C4-2B (cell line): ENCODE measurements at regions not wholly inside any gene's neighbourhood (a gene's known extent, or its start where the extent isn't known, plus 50 kb on each side); places are given as distances from the start of the nearest gene placed in this dataset.

Experiments
- H3K27ac ChIP-seq: fragments of 450-650 bp; 2 replicates; pipeline ENCODE4 v1.5.1; 2017
- ZFX ChIP-seq: fragments of 450-650 bp; IDR thresholded peaks from 2 replicates; pipeline ENCODE4 v1.6.1; 2017
- TF ChIP-seq, protein P1 (sequence below): fragments of 450-650 bp; conservative IDR thresholded peaks from 2 replicates; pipeline ENCODE4 v1.5.1; 2017; ENCODE audit warnings: mild to moderate bottlenecking

DNA sequence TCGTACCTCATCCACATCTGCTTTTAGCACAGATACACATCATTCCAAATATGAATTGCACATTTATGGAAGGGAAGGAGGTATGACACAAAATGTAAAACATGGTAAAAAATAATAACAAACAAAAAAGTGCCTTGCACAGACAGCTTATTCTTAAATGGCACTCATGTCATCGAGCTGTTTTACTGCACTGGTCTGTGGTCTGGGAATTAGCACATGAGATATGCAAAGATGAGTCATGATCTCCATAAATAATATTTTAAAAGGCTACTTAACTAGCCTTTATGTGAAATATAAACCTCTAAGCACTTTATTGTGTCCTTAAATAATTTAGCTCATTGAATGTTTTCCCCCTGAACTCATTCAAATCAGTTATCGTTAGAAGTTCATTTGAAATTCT, 142.2 kb upstream of the ZNF385D start:
- TF ChIP-seq ZFX, result no peak
- TF ChIP-seq, protein P1, sequence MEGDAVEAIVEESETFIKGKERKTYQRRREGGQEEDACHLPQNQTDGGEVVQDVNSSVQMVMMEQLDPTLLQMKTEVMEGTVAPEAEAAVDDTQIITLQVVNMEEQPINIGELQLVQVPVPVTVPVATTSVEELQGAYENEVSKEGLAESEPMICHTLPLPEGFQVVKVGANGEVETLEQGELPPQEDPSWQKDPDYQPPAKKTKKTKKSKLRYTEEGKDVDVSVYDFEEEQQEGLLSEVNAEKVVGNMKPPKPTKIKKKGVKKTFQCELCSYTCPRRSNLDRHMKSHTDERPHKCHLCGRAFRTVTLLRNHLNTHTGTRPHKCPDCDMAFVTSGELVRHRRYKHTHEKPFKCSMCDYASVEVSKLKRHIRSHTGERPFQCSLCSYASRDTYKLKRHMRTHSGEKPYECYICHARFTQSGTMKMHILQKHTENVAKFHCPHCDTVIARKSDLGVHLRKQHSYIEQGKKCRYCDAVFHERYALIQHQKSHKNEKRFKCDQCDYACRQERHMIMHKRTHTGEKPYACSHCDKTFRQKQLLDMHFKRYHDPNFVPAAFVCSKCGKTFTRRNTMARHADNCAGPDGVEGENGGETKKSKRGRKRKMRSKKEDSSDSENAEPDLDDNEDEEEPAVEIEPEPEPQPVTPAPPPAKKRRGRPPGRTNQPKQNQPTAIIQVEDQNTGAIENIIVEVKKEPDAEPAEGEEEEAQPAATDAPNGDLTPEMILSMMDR, result no peak

DNA sequence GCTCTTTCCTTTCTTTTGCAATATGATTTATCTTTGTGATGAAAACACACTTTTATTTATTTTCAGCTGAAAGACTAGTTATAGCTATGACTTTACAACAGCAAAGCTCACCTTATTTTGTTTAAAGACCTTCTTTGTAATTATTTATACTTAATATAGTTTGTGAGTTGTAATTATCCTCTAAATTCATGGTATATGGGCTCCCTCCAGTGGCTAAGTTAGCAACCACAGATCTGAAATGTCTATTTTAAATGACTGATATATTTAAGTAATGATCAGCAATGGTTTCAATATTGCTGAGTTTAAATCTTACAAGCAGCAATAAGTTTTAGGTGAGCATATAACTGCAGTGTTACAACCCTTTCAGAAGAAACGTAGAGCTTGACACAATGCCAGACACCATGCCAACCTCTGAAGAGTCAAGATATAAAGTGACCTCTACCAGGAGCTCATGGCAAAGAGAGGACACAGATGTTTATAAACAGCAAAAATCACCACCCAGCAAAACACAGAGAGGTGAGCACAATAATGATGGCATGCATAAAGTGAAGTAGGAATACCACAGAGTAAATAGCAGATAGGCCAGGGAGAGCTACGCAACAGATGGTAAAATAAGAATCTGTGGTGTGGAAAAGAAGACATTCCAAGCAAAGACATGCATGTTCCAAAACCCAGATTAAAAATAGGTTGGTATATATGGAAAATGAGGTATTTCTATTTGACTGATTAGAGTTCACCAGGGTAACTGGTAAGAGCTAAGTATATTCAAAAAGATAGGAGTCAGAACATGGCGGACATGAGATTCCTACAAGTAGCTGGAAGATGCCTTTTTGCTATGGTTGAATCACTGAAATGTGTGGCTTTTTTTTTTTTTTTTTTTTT, 143.7 kb upstream of the ZNF385D start:
- TF ChIP-seq, protein P1, result peak; percentile 76
- no peak for TF ChIP-seq ZFX
- H3K27ac ChIP-seq, result no peak overlapping the region

More for the DNA sequence above, 142.2 kb upstream of the ZNF385D start:
- H3K27ac ChIP-seq, result no peak overlapping the region

DNA sequence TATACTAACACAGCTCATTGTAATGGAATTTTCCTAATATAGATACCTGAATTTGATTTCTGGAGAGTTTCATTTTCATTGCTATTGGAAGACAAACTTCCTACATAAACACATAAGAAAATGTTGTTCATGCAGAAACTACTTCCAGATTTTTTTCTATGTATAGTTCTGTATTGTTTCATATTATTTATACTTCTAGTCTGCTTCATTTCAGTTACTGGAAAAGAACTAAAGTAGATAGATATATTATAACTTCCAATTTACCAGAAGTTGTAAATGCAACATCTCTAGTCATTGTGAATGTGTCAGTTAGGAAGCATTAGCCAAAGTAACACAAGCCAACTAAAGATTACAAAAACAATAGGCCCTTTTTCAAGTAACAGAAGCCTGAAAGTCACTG, 147.3 kb upstream of the ZNF385D start:
- no peak overlapping the region for H3K27ac ChIP-seq
- TF ChIP-seq ZFX, result no peak
- TF ChIP-seq, protein P1, result no peak

DNA sequence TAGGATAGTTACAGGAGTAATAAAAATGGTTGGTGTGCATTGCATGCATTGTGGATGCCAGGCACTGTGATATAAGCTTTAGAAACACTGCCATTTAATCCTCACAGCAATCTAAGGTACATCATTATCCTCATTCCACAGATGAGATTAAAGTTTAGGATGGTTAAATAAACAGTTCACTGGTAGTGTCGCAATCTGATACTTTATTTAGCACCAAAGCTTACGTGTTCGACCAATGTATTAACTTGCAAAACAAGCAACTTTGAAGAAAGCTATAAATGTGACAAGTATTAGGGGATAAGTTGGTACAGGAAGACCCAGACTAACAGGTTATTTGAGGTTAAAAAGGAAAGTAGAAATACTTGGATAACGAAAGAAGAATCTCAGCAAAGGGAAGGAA, 150.5 kb upstream of the ZNF385D start:
- no peak overlapping the region for H3K27ac ChIP-seq
- TF ChIP-seq, protein P1, result no peak
- no peak for TF ChIP-seq ZFX

DNA sequence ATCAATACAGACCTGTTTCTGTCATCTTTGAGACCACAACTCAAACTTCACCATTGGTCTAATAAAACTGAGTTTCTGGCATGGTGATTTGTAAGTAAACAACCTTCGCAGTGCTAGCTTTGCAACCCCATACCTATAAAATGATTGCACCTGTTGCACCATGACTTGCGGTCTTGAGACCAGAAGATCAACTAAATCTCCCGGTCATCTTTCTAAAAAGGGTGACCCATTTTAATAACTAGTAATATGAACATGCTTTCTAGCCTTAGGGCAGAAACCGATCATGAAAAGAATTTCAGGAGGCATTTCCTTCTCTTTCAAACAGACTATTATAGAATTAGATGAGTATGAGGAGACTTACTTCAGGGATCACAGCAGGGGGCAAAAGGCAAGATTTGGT, 151.9 kb upstream of the ZNF385D start:
- TF ChIP-seq, protein P1, result no peak
- TF ChIP-seq ZFX, result no peak
- H3K27ac ChIP-seq, result no peak overlapping the region

DNA sequence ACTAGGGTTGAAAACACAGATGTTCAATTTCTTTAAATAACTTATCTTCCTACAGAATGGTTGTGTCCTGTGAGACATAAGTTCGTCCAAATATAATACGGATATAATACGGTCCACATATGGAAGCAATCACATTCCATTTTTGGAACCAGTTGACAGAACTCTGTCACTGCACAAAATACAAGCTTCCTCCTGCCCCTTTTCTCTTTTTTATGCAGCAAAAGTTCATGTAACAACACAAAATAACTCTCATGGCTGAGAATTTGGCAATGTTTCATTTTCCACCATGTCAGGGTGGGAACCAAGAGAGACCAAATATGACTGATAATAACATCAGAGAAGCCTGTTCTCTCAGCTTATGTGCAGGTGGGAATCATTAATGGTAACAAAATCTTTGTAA, 158.1 kb upstream of the ZNF385D start:
- no peak overlapping the region for H3K27ac ChIP-seq
- TF ChIP-seq, protein P1, result no peak
- no peak for TF ChIP-seq ZFX

DNA sequence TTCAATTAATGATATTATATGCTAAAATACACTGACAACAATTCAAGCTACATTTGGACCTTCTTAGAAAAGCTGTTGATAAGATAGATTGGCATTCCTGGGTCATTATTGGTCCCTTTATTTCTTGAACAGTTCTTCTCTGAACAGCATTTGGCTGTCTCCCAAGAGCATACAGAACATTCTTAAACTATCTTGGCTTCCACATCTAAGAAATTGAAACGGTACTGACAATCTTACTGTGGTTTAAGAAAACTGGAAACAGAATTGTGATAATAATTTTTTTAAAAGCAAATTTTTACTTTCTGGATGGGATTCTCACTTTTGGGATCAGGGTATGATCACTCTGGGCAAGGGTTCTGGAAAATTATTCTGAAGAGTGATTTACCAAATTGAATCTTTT, 161.7 kb upstream of the ZNF385D start:
- H3K27ac ChIP-seq, result no peak overlapping the region
- TF ChIP-seq ZFX, result no peak
- TF ChIP-seq, protein P1, result no peak
